K562 (cell line): ENCODE measurements at regions not wholly inside any gene's neighbourhood (a gene's known extent, or its start where the extent isn't known, plus 50 kb on each side); places are given as distances from the start of the nearest gene placed in this dataset.

Experiments
- ATAC-seq: fragments of 200-7000 bp; cut with Tn5 transposase; 3 replicates; pipeline ENCODE4 v1.9.1; 2020; ENCODE audit warnings: moderate library complexity
- BruUV-seq: library from RNA; stranded (reverse); fragments of 400-500 nt; replicated peaks from 2 replicates; lab custom pipeline; 2021; lab: Mats Ljungman, UMichigan
- CTCF ChIA-PET: fragments of 300-600 bp; formaldehyde crosslinking; extraction: SDS; loops from one replicate; lab custom pipeline; 2021; ENCODE audit warnings: low intra/inter-chr PET ratio; lab: Yijun Ruan, JAX
- POLR2A ChIA-PET: fragments of 300-600, 350-650 bp; sonication (Branson Sonifier 250); formaldehyde crosslinking; extraction: SDS; loops from one replicate; lab custom pipeline; 2021; ENCODE audit warnings: antibody characterized with exemption, inconsistent platforms; lab: Yijun Ruan, JAX
- DNase-seq, 4 experiments: peaks; one replicate each; pipeline versions ENCODE4 v3.0.0 to v3.0.0-alpha.2; 2011 to 2018; ENCODE audit warnings: low spot score in 3 of 4, mixed read lengths in 3 of 4; ENCODE audit errors: extremely low read depth in 1 of 4
- FAIRE-seq: peaks from 2 replicates; lab custom pipeline; 2011; peaks lifted over from hg19 to GRCh38; lab: Jason Lieb, UNC
- H2AFZ ChIP-seq: 2 replicates; pipeline ENCODE4 v1.6.0; 2011; ENCODE audit warnings: low read depth, low read length, control low read depth, inconsistent platforms
- H3K27ac ChIP-seq: fragments of 200-600 bp; 3 replicates; pipeline ENCODE4 v1.8.0; 2011; ENCODE audit warnings: low read depth, mild to moderate bottlenecking, control low read depth, inconsistent platforms, low read length, moderate library complexity, mixed read lengths; ENCODE audit errors: extremely low read depth
- H3K27me3 ChIP-seq, 2 experiments: fragments of 300-600 bp in 1 of 2; 2 replicates in 1 of 2; 3 replicates in 1 of 2; pipeline versions ENCODE4 v1.6.0 to v1.8.0; 2011; ENCODE audit warnings: inconsistent platforms in 2 of 2, low read length in 2 of 2, mild to moderate bottlenecking in 1 of 2, mixed read lengths in 1 of 2, moderate library complexity in 1 of 2; ENCODE audit not compliant: control insufficient read depth in 2 of 2, insufficient read depth in 2 of 2
- H3K36me3 ChIP-seq: fragments of 300-600 bp; 3 replicates; pipeline ENCODE4 v1.8.0; 2011; ENCODE audit warnings: mild to moderate bottlenecking, low read length, inconsistent platforms; ENCODE audit not compliant: control insufficient read depth, insufficient read depth
- H3K4me1 ChIP-seq, 2 experiments: fragments of 200-600 bp in 1 of 2; replicated peaks in 1 of 2; 2 replicates in 1 of 2; 3 replicates in 1 of 2; pipeline versions ENCODE4 v1.5.1 to v1.8.0; 2011; ENCODE audit warnings: inconsistent platforms in 2 of 2, low read length in 2 of 2, mild to moderate bottlenecking in 1 of 2, mixed read lengths in 1 of 2, moderate library complexity in 1 of 2; ENCODE audit not compliant: control insufficient read depth in 2 of 2, insufficient read depth in 2 of 2
- H3K4me2 ChIP-seq: 2 replicates; pipeline ENCODE4 v1.6.1; 2011; ENCODE audit warnings: low read length, control low read depth, inconsistent platforms, mixed read lengths; ENCODE audit not compliant: insufficient read depth
- H3K4me3 ChIP-seq: fragments of 200-600 bp; sonication (generic), shearing (Covaris generic); 2 replicates; pipeline ENCODE4 v1.5.1; 2016; ENCODE audit warnings: control low read depth, inconsistent platforms
- H3K79me2 ChIP-seq: fragments of 200-600 bp; 3 replicates; pipeline ENCODE4 v1.8.0; 2011; ENCODE audit warnings: low read length, inconsistent platforms; ENCODE audit not compliant: control insufficient read depth, insufficient read depth
- H3K9ac ChIP-seq, 2 experiments: 2 replicates each; pipeline versions ENCODE4 v1.6.0 to v1.6.1; 2011; ENCODE audit warnings: low read depth in 2 of 2, low read length in 2 of 2, control low read depth in 1 of 2, inconsistent platforms in 1 of 2, mild to moderate bottlenecking in 1 of 2, mixed read lengths in 1 of 2; ENCODE audit not compliant: insufficient read depth in 1 of 2
- H3K9me1 ChIP-seq: one replicate; pipeline ENCODE4 v1.6.0; 2011; ENCODE audit warnings: inconsistent platforms, mild to moderate bottlenecking, low read length, moderate library complexity; ENCODE audit not compliant: control insufficient read depth, insufficient read depth
- H3K9me3 ChIP-seq: replicated peaks from 2 replicates; pipeline ENCODE4 v1.5.1; 2011; ENCODE audit warnings: low read depth, low read length, inconsistent platforms; ENCODE audit not compliant: control insufficient read depth, insufficient read depth
- H4K20me1 ChIP-seq: replicated peaks from 2 replicates; pipeline ENCODE4 v1.6.1; 2011; ENCODE audit warnings: low read length, inconsistent platforms, mixed read lengths; ENCODE audit not compliant: control insufficient read depth, insufficient read depth
- DDX20 ChIP-seq: fragments of 450-650 bp; IDR thresholded peaks from 2 replicates; pipeline ENCODE4 v1.6.1; 2016; ENCODE audit warnings: missing genetic modification characterization, low read depth, mild to moderate bottlenecking, missing compliant biosample characterization, moderate library complexity
- MCM5 ChIP-seq: fragments of 450-650 bp; IDR thresholded peaks from 2 replicates; pipeline ENCODE4 v1.6.1; 2016; ENCODE audit warnings: low read depth
- POLR3A ChIP-seq: IDR thresholded peaks from 2 replicates; pipeline ENCODE4 v1.6.1; 2011; ENCODE audit warnings: borderline replicate concordance, mild to moderate bottlenecking, moderate library complexity; ENCODE audit not compliant: insufficient read length, insufficient read depth; ENCODE audit errors: extremely low read depth
- PTTG1 ChIP-seq: fragments of 450-650 bp; IDR thresholded peaks from 2 replicates; pipeline ENCODE4 v1.6.1; 2016; ENCODE audit warnings: low read depth, mild to moderate bottlenecking, missing genetic modification characterization, missing compliant biosample characterization
- PYGO2 ChIP-seq: fragments of 450-650 bp; IDR thresholded peaks from 2 replicates; pipeline ENCODE4 v1.6.1; 2016; ENCODE audit warnings: mild to moderate bottlenecking, missing genetic modification characterization, moderate library complexity, missing compliant biosample characterization
- SIX5 ChIP-seq, 2 experiments: IDR thresholded peaks; 2 replicates each; pipeline ENCODE4 v1.6.1; 2011; ENCODE audit warnings: low read length in 2 of 2, borderline replicate concordance in 1 of 2, low read depth in 1 of 2, mild to moderate bottlenecking in 1 of 2, moderate library complexity in 1 of 2; ENCODE audit not compliant: insufficient read depth in 1 of 2
- SOX6 ChIP-seq: fragments of 450-650 bp; IDR thresholded peaks from 2 replicates; pipeline ENCODE4 v1.6.1; 2014; ENCODE audit warnings: mild to moderate bottlenecking
- ZMIZ1 ChIP-seq, 2 experiments: fragments of 150-350 bp in 1 of 2; IDR thresholded peaks; 2 replicates each; pipeline ENCODE4 v1.6.1; 2012 to 2016; ENCODE audit warnings: low read depth in 2 of 2, low read length in 2 of 2, mild to moderate bottlenecking in 1 of 2, moderate library complexity in 1 of 2
- WGBS: fragments of 100-300 bp; shearing (Covaris generic); methylation state at CpG from one replicate; pipeline ENCODE4 v1.1.6; 2016; ENCODE audit warnings: low coverage, mixed read lengths; ENCODE audit not compliant: insufficient coverage; ENCODE audit errors: missing lambda C conversion rate; 5-methylcytosine and 5-hydroxymethylcytosine counted together
- in situ Hi-C: fragments of 300-500 bp; cut with MboI; formaldehyde crosslinking; loops from 4 replicates; pipeline ENCODE4 v1.15.0; 2018; ENCODE audit warnings: inconsistent platforms, mixed read lengths
- intact Hi-C: fragments of 100-400 bp; cut with micrococcal nuclease; formaldehyde crosslinking; loops from 2 replicates; pipeline ENCODE4 v1.14.2; 2022
- TF ChIP-seq, protein P1 (sequence below): conservative IDR thresholded peaks from 2 replicates; pipeline ENCODE4 v1.6.1; 2011; ENCODE audit warnings: low read depth, mild to moderate bottlenecking, low read length; ENCODE audit not compliant: control insufficient read depth

- ATAC-seq = no peak
- ChIA-PET CTCF (no interaction called here), POLR2A (interaction anchor here (0.6 to 1.2 kb wide), 2 partner anchors 10 to 42 kb away, joined by 3 to 4 read pairs; no protein-coding TSS in a partner anchor)
- no peak overlapping the region for H3K4me3 ChIP-seq
- no peak for DNase-seq
- intact Hi-C loops = no loop called here
- no peak for FAIRE-seq
- H3K27me3 ChIP-seq = no peaks in the 10 kb centered on the region
- WGBS = 24% methylated on average over 3 of the region's 3 CpGs
- H3K9ac ChIP-seq = no peak overlapping the region; a peak in 1 of 4 replicates
- H3K4me2 ChIP-seq = no peak overlapping the region
- BruUV-seq = no TSS peak
- H3K9me3 ChIP-seq = no peaks in the 10 kb centered on the region
- H2AFZ ChIP-seq = no peak overlapping the region
- no peaks in the 10 kb centered on the region; the same call in 2 of the 3 replicates for H3K79me2 ChIP-seq
- H3K9me1 ChIP-seq = no peaks in the 10 kb centered on the region
- no peak overlapping the region for H3K27ac ChIP-seq
- H4K20me1 ChIP-seq = no peaks in the 10 kb centered on the region
- no peaks in the 10 kb centered on the region for H3K36me3 ChIP-seq
- in situ Hi-C loops = no loop called here
- TF ChIP-seq SOX6 = peak; percentile 36; the same call in 1 of the 2 replicates
- TF ChIP-seq MCM5 = no peak
- peaks cover 0 to 29% of the 10 kb centered on the region in 2 experiments; a peak in 4 of 5 replicates for H3K4me1 ChIP-seq
These were observed 220.3 kb downstream of the KTN1 start for GRCh38 chr14:55800156-55800785.

DNA sequence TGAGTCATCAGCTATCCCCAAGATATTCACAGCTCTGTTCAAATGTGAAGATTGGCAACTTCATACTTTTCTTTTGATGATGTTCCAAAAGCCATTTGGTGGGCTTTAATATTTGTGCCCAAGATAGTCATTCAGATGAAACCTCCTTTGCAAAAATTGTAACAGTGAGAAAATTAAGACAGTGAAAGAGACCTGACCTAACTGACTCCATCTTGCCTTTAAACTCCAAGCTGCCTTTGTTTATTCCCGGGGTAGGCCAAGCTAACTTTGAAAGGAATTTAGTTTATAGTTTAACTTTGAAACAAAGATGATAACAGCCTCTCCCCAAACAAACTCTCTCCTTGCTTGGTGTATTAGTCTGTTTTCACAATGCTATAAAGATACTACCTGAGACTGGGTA is 221.1 kb downstream of the KTN1 start:
- FAIRE-seq (no peak), DNase-seq (no peak), ATAC-seq (no peak)
- POLR2A ChIA-PET = no interaction called here
- Histone ChIP-seq H3K9ac (no peak overlapping the region), H3K4me3 (no peak overlapping the region), H3K9me1 (no peaks in the 10 kb centered on the region), H3K36me3 (no peaks in the 10 kb centered on the region), H4K20me1 (no peaks in the 10 kb centered on the region), H3K79me2 (no peaks in the 10 kb centered on the region), H3K27me3 (no peaks in the 10 kb centered on the region), H3K9me3 (no peaks in the 10 kb centered on the region), H2AFZ (no peak overlapping the region), H3K4me1 (peaks cover 0 to 26% of the 10 kb centered on the region in 2 experiments; a peak in 4 of 5 replicates), H3K4me2 (no peak overlapping the region), H3K27ac (no peak overlapping the region)
- CTCF ChIA-PET = no interaction called here
- in situ Hi-C loops = no loop called here
- BruUV-seq = no TSS peak
- 14% methylated on average over 1 of the region's 1 CpG for WGBS
- intact Hi-C loops = no loop called here
- TF ChIP-seq DDX20 (peak; percentile 48; the same call in 1 of the 2 replicates), ZMIZ1 (IDR thresholded peaks at IDR 0.05; ENCODE audit: low read depth in 2 of 2, low read length in 2 of 2) (no peak), POLR3A (no peak), PTTG1 (tag) (0 out of 2 replicates have a peak, but pooled peaks have one; percentile 51), PYGO2 (tag) (no peak), SIX5 (IDR thresholded peaks at IDR 0.05; ENCODE audit: borderline replicate concordance in 1 of 2, insufficient read depth in 1 of 2, low read depth in 1 of 2, low read length in 2 of 2) (no peak)
- TF ChIP-seq, protein P1, sequence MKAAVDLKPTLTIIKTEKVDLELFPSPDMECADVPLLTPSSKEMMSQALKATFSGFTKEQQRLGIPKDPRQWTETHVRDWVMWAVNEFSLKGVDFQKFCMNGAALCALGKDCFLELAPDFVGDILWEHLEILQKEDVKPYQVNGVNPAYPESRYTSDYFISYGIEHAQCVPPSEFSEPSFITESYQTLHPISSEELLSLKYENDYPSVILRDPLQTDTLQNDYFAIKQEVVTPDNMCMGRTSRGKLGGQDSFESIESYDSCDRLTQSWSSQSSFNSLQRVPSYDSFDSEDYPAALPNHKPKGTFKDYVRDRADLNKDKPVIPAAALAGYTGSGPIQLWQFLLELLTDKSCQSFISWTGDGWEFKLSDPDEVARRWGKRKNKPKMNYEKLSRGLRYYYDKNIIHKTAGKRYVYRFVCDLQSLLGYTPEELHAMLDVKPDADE = no peak
